ENCODE measurements at regions not wholly inside any gene's neighbourhood (a gene's known extent, or its start where the extent isn't known, plus 50 kb on each side); places are given as distances from the start of the nearest gene placed in this dataset.

GRCh38 chr5:86833868-86834267, 216.1 kb downstream of the COX7C start:
- POLR2A ChIA-PET = no interaction called here
- DNase-seq (ENCODE audit: low read depth in 1 of 2, low spot score in 1 of 2) = no peak
- ATAC-seq = no peak
- Histone ChIP-seq H3K4me3 (no peak overlapping the region), H3K27ac (no peak overlapping the region), H3K9me3 (no peaks in the 10 kb centered on the region), H3K4me2 (no peak overlapping the region), H3K4me1 (no peaks in the 10 kb centered on the region)
- TF ChIP-seq MAFK (IDR thresholded peaks at IDR 0.05; ENCODE audit: partially characterized antibody) (peak; percentile 89), HOXB13 (CRISPR knock-in tag; IDR thresholded peaks at IDR 0.05; ENCODE audit: low read depth) (no peak)
- 12% methylated on average over 1 of the region's 1 CpG for WGBS (ENCODE audit: missing lambda C conversion rate)
- FAIRE-seq = no peak
- CTCF ChIA-PET = no interaction called here

- POLR2A ChIA-PET = no interaction called here
- H3K9me3 ChIP-seq = no peaks in the 10 kb centered on the region
- DNase-seq (ENCODE audit: low read depth in 1 of 2, low spot score in 1 of 2) = no peak
- WGBS (ENCODE audit: missing lambda C conversion rate) = 33% methylated on average over 2 of the region's 2 CpGs
- no peak for ATAC-seq
- FAIRE-seq = no peak
- no peaks in the 10 kb centered on the region for H3K4me1 ChIP-seq
- no peak overlapping the region for H3K4me3 ChIP-seq
- no peak overlapping the region for H3K4me2 ChIP-seq
- no peak overlapping the region for H3K27ac ChIP-seq
- TF ChIP-seq FOSB (CRISPR knock-in tag; IDR thresholded peaks at IDR 0.05) (no peak), USF2 (IDR thresholded peaks at IDR 0.05) (no peak), EHF (CRISPR knock-in tag; IDR thresholded peaks at IDR 0.05) (no peak), PHF8 (IDR thresholded peaks at IDR 0.05; ENCODE audit: borderline replicate concordance, low read depth) (no peak), HMGXB4 (CRISPR knock-in tag; IDR thresholded peaks at IDR 0.05; ENCODE audit: borderline replicate concordance) (no peak), RNF2 (IDR thresholded peaks at IDR 0.05; ENCODE audit: borderline replicate concordance, low read depth) (no peak), BCL3 (IDR thresholded peaks at IDR 0.05) (no peak), ZNF302 (CRISPR knock-in tag; IDR thresholded peaks at IDR 0.05) (no peak), EP300 (IDR thresholded peaks at IDR 0.05) (no peak), TP53 (CRISPR knock-in tag; IDR thresholded peaks at IDR 0.05) (no peak), JUNB (IDR thresholded peaks at IDR 0.05) (no peak)
- CTCF ChIA-PET = no interaction called here
These were observed 219.9 kb downstream of the COX7C start for GRCh38 chr5:86837610-86838009.

GRCh38 chr5:86838083-86838482, 220.3 kb downstream of the COX7C start:
- ATAC-seq (no peak), DNase-seq (ENCODE audit: low read depth in 1 of 2, low spot score in 1 of 2) (no peak), FAIRE-seq (no peak)
- H3K4me1 ChIP-seq = no peaks in the 10 kb centered on the region
- H3K9me3 ChIP-seq = no peaks in the 10 kb centered on the region
- 50% methylated on average over 2 of the region's 2 CpGs for WGBS (ENCODE audit: missing lambda C conversion rate)
- no peak overlapping the region for H3K4me2 ChIP-seq
- POLR2A ChIA-PET = no interaction called here
- CTCF ChIA-PET = no interaction called here
- no peak overlapping the region for H3K4me3 ChIP-seq
- H3K27ac ChIP-seq = no peak overlapping the region
- TF ChIP-seq NPAS2 (CRISPR knock-in tag; IDR thresholded peaks at IDR 0.05; ENCODE audit: borderline replicate concordance) = no peak
- TF ChIP-seq CBX2 (IDR thresholded peaks at IDR 0.05; ENCODE audit: borderline replicate concordance, low read depth) = no peak
- no peak for TF ChIP-seq TP53 (CRISPR knock-in tag; IDR thresholded peaks at IDR 0.05)
- TF ChIP-seq MYC (IDR thresholded peaks at IDR 0.05; ENCODE audit: borderline replicate concordance, low read length) = no peak
- TF ChIP-seq CEBPB (IDR thresholded peaks at IDR 0.05) = no peak
- TF ChIP-seq HOXB13 (CRISPR knock-in tag; IDR thresholded peaks at IDR 0.05; ENCODE audit: low read depth) = no peak
- TF ChIP-seq ZC3H11A (IDR thresholded peaks at IDR 0.05) = no peak
- TF ChIP-seq POLR2A (IDR thresholded peaks at IDR 0.05; ENCODE audit: low read length) = no peak
- no peak for TF ChIP-seq MAZ (IDR thresholded peaks at IDR 0.05; ENCODE audit: borderline replicate concordance, low read depth, low read length)
- no peak for TF ChIP-seq MAFK (IDR thresholded peaks at IDR 0.05; ENCODE audit: partially characterized antibody)
- no peak for TF ChIP-seq PHF8 (IDR thresholded peaks at IDR 0.05; ENCODE audit: borderline replicate concordance, low read depth)
- TF ChIP-seq RAD21 (conservative IDR thresholded peaks at IDR 0.05 in 1 of 2, IDR thresholded peaks at IDR 0.05 in 1 of 2) = no peak
- no peak for TF ChIP-seq REST (IDR thresholded peaks at IDR 0.05)
- no peak for TF ChIP-seq HMGXB4 (CRISPR knock-in tag; IDR thresholded peaks at IDR 0.05; ENCODE audit: borderline replicate concordance)
- no peak for TF ChIP-seq FOSL2 (IDR thresholded peaks at IDR 0.05)
- no peak for TF ChIP-seq FOSL2 (CRISPR knock-in tag; IDR thresholded peaks at IDR 0.05)
- no peak for TF ChIP-seq ZFP36 (IDR thresholded peaks at IDR 0.05; ENCODE audit: borderline replicate concordance, partially characterized antibody)
- TF ChIP-seq CHD4 (IDR thresholded peaks at IDR 0.05; ENCODE audit: borderline replicate concordance) = no peak
